Dermis microvascular lymphatic vessel endothelial cell (primary cell): ENCODE measurements at regions not wholly inside any gene's neighbourhood (a gene's known extent, or its start where the extent isn't known, plus 50 kb on each side); places are given as distances from the start of the nearest gene placed in this dataset.
"Not testable (repeated sequence)": the region's sequence is repeated elsewhere in the genome, so short reads cannot be mapped to it uniquely, and the experiment has no call there.

ENCODE experiments used
- DNase-seq, 2 donors: peaks; one replicate each; pipeline versions ENCODE4 v3.0.0 to v3.0.0-alpha.2; 2010; ENCODE audit warnings: low read depth in 2 of 2

GRCh38 chr14:22492622-22493542, 96.1 kb downstream of the DAD1 start:
- DNase-seq = no peak

- DNase-seq = no peak
These were observed 97.1 kb downstream of the DAD1 start for GRCh38 chr14:22491683-22492621.

DNA sequence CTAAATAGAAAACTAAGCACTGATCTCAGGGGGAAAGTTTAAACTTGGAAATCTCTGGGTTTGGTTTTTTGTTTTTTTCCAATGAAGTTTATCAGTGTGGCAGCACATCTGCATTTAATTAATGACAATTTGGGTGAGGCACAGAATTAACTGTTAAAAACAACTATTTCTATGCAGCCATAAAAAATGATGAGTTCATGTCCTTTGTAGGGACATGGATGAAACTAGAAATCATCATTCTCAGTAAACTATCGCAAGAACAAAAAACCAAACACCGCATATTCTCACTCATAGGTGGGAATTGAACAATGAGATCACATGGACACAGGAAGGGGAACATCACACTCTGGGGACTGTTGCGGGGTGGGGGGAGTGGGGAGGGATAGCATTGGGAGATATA, 98.0 kb downstream of the DAD1 start:
- not testable (repeated sequence) for DNase-seq

- no peak for DNase-seq
These were observed 98.8 kb downstream of the DAD1 start for GRCh38 chr14:22489957-22490950.

- DNase-seq = no peak
These were observed 99.8 kb downstream of the DAD1 start for GRCh38 chr14:22489244-22489545.

DNA sequence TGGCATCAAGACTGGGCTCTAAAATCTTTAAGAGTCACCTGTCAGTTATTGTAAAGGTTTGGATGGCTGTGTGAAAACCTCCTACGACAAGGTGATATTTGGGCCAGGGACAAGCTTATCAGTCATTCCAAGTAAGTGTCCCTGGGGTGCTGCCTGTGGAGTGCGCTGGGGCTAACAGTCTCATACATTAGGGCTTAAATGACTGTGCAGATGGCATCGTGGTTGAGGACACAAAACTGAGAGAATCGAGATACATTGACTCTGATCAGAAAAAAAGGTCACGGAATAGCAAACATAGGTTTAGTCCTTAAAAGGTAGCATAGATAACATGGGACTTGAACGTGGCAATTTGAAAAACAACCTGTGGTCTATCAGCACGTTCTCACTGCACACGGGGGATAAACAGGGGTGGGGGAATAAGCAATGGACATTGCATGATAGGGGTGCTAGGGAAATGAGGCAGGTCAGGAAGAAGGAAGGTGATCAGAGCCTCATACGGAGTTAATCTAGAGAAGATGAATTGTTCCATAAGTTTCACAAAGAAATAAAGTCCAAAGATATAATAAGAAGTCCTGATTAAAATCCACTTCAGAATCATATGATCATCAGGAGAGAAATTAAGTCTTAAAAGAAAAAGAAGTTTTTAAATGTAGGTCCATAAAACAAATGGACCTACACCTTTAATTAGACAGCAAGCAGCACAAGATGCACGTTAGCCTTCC, 100.3 kb downstream of the DAD1 start:
- no peak for DNase-seq

DNA sequence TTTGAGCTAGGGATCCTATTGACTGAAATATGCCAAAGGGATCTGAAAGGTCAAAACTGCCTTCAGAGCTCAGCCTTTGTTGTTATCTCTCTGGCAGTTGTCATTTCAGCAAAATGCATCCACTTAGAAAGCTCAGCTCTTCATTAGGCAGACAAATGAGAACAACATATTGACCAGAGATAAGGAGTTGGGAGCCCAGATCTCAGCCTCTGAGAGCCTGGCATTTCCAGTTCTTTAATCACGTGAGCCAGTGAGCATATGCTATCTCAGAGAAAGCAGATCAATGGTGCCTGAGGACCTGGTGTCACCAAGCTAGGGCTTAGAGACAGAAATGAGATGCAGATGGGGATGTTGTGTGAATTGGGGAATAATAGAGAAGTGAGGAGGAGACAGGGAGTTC, 101.1 kb downstream of the DAD1 start:
- DNase-seq = no peak

DNA sequence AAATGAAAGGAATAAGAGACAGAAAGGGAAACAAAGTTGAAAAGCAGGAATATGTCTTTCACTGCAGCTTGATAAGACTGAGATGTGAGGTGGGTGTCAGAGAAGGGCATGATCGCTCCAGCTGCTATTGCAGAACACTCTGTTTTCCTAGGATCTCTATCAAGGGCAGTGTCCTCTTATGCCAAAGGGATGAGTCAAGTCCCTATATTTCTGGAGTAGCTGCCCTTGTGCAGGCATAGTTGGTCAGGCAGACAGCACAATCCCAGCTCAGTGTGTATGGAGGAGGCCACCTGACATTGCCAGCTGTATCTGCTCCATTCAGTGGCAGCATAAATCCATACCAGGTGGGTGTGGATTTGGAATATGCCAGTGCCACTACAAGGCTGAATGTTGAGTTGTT, 101.6 kb downstream of the DAD1 start:
- DNase-seq = no peak

- DNase-seq = no peak
These were observed 102.3 kb downstream of the DAD1 start for GRCh38 chr14:22486675-22487074.

- no peak for DNase-seq
These were observed 103.4 kb downstream of the DAD1 start for GRCh38 chr14:22485649-22486048.

GRCh38 chr14:22485178-22485577, 103.8 kb downstream of the DAD1 start:
- DNase-seq = no peak

DNA sequence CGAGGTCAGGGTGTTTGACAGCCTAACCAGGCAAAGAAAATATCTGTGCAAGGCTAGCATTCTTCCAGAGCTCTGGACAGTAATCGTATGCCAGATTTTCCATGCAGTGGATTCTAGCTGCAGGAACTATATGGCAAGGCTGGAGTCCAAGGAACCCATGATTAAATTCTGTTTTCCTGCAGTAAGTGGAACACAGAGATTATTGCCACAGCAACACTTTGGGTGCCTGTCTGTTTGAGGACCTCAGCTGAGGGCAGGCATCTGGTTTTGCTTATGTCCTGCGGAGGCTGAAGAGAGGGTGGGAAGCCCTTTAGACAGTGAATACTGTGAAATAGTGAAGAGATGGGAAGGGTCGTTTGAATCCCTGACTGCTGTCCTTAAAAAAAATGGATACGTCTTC, 104.4 kb downstream of the DAD1 start:
- DNase-seq = no peak

DNA sequence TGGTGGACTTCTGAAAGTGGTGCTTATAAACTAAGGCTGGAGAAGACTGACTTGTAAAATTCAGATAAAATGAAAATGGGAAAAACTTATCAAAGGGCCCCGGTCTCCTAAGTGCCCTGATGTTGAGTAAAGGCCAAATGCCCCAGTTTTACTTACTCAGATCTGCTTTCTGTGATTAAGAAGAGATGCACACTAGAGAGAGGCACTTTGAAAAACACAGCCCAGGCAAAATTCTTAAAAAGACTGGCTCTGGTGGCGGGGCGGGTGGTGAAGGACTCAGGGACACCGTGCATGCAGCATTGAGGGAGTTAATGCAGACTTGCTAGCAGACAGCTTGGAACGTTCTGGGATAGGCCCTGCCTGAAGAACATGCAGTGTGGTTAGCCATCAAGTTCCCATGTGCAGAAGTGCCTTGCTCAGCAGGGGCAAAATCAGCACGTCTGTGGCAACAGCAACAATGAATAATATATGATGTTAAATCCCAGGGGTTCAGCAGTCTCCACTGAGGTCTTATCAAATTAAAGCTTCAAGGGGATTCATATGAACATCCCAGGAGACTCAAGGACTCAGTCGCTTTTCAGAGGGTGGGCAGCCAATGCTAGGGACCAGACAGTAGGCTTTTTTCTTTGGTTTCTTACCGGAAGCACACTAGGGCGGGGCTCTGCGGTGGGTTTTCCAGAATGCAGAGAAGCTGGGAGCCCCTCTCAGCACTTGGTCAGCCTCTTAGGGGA, 105.0 kb downstream of the DAD1 start:
- no peak for DNase-seq

DNA sequence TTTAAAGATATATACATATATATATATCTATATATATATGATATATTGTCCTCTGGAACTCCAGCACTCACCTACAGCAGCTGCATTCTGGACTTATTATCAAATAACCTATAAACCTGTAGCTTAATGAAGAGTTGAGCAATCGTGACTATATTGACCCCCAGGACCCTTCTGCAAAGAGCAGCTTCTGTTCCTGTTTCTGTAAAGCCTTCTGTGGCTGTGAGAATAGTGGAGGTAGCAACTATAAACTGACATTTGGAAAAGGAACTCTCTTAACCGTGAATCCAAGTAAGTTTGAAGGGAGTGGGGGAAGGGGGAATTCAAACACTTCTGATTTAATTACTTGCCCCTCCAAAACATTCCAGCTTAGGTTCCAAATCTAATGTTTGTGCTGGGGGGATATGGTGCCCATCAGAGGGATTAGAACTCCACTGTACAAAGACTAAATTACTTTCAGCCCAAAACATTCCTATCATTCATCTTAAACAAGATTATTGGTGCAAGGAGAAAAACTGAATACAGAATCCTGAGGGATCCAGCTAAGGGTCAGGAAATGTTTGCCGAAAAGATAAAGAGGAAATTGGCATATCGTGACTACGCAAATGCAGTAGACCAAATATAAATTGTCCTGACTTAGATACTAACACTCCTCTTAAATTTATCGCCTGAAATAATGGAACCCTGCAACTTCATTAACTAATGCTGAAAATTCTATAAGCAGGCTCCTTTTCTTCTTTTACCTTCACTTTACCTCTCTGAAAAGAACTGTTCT, 106.1 kb downstream of the DAD1 start:
- DNase-seq = no peak

GRCh38 chr14:22482085-22482694, 106.8 kb downstream of the DAD1 start:
- no peak for DNase-seq

DNA sequence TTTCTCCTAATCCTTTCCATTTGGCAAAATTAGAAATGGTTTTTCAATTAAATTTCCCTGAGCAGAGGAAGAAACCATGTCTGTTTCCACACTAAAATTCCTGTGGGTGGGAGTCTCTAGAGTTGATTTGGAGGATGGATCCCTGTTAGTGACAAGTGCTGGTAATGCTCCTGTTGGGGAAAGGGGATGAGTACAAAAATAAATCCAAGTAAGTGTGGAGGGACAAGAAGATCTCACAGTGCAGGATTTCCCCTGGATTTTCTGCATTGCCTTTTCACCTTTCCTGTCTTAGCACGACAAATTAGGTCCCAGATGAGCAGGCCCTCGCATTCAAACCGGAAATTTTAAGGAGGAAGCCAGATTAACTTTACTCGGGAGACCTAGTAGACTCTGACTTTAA, 107.5 kb downstream of the DAD1 start:
- DNase-seq = no peak

DNA sequence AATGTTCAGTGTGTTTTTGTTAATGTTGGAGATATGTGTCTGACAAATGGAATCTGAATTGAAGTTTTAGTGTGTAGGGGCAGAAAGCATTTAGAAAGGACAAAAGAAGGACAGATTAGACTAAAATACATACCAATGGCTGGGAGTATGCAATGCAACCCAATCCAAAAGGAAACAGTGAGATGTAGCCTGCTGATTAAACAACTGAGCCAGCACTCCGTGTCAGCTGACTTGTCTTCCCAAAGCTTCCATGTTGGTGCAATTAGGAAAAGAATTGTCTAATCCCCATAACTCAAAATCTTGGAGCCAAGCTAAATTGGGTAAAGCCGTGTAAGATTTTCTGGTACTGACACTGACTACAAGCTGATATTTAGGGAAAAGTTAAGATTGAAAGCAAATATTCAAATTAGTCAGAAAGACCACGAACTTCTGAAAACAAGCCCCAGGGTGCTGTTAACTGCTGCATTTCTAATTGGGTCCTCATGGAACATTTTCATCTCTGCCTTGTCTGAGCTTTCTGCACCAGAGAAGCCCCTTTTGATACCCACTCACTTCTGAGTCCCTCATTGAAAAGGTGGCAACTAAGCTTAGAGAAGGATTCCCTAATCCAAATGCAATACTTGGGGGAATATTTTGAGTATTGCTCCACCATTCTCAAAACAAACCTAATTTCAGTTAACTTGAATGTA, 109.1 kb downstream of the DAD1 start:
- DNase-seq = no peak

DNA sequence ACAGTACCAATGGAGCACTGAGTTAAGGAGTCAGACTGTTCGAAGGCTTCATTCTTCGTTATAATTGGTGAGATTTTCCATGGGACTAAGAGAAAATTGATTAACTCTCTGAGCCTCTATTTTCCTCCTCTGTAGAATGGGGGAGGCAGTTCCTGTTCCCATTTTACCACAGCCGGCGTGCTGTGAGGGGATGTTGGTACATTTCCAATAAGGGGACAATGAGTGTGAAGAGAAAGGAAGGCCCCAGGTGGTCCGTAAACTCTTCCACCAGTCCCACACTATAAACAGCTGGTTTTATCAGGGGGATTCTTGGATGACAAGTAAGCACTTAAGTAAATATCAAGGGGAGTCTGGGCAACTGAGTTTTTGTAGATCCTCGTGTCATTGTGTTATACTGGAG, 109.9 kb downstream of the DAD1 start:
- no peak for DNase-seq
